ENCODE measurements at regions not wholly inside any gene's neighbourhood (a gene's known extent, or its start where the extent isn't known, plus 50 kb on each side); places are given as distances from the start of the nearest gene placed in this dataset.

GRCh38 chr2:23296691-23297090 lies 88.3 kb upstream of the KLHL29 start:
- Histone ChIP-seq H3K4me2 (ENCODE audit: low read depth, low read length) (no peak overlapping the region), H3K79me2 (ENCODE audit: insufficient read depth, low read length) (no peaks in the 10 kb centered on the region), H3K27me3 (ENCODE audit: control insufficient read depth in 1 of 2, insufficient read depth in 2 of 2, low read length in 2 of 2) (no peaks in the 10 kb centered on the region; a peak in 1 of 5 replicates), H3K4me3 (replicated peaks in 1 of 3; ENCODE audit: insufficient read depth in 1 of 3, low read depth in 2 of 3, low read length in 3 of 3) (no peak overlapping the region), H2AFZ (ENCODE audit: low read length) (no peak overlapping the region), H4K20me1 (ENCODE audit: insufficient read depth, low read length) (no peaks in the 10 kb centered on the region), H3K4me1 (ENCODE audit: insufficient read depth, low read length) (no peaks in the 10 kb centered on the region), H3K36me3 (replicated peaks in 1 of 2; ENCODE audit: control insufficient read depth in 1 of 2, insufficient read depth in 2 of 2, low read length in 2 of 2) (no peaks in the 10 kb centered on the region), H3K9me3 (ENCODE audit: low read length) (no peaks in the 10 kb centered on the region), H3K27ac (ENCODE audit: extremely low read length, insufficient read depth, low read length) (no peak overlapping the region), H3K9ac (ENCODE audit: insufficient read depth, low read depth, low read length) (no peak overlapping the region)
- ChIA-PET CTCF (ENCODE audit: low intra/inter-chr PET ratio, low total read pairs) (no interaction called here), POLR2A (no interaction called here)
- FAIRE-seq = no peak
- DNase-seq (ENCODE audit: low spot score) = no peak
- BruUV-seq (replicated peaks) = no TSS peak
- WGBS (ENCODE audit: low lambda C conversion rate) = 41% methylated on average over 9 of the region's 9 CpGs
- in situ Hi-C loops (cut with HindIII; ENCODE audit: extremely low pct_ligation_motif_present, low pct_unique_long_range_greater_than_20kb) = no loop called here
- ATAC-seq = no peak
- intact Hi-C loops (cut with micrococcal nuclease; ENCODE audit: unreplicated experiment) = no loop called here
- no peak for TF ChIP-seq SNAPC4 (CRISPR knock-in tag; IDR thresholded peaks at IDR 0.05)
- no peak for TF ChIP-seq RXRB (CRISPR knock-in tag; IDR thresholded peaks at IDR 0.05; ENCODE audit: borderline replicate concordance)
- no peak for TF ChIP-seq SP4 (CRISPR knock-in tag; IDR thresholded peaks at IDR 0.05)
- TF ChIP-seq MXD3 (CRISPR knock-in tag; IDR thresholded peaks at IDR 0.05) = no peak
- no peak for TF ChIP-seq ZNF570 (CRISPR knock-in tag; IDR thresholded peaks at IDR 0.05; ENCODE audit: borderline replicate concordance)
- no peak for TF ChIP-seq ZBTB46 (CRISPR knock-in tag; IDR thresholded peaks at IDR 0.05; ENCODE audit: borderline replicate concordance)
- no peak for TF ChIP-seq AFF4 (CRISPR knock-in tag; IDR thresholded peaks at IDR 0.05)
- no peak for TF ChIP-seq NFE2L2 (IDR thresholded peaks at IDR 0.05; ENCODE audit: low read length)

Measured in HepG2 (cell line).